H1 (cell line): ENCODE measurements at regions not wholly inside any gene's neighbourhood (a gene's known extent, or its start where the extent isn't known, plus 50 kb on each side); places are given as distances from the start of the nearest gene placed in this dataset.

Source experiments
- CTCF ChIA-PET: fragments of 300-600 bp; sonication (Branson Sonifier 250); formaldehyde crosslinking; loops from one replicate; lab custom pipeline; 2021; ENCODE audit not compliant: partially characterized antibody; lab: Charles Lee
- POLR2A ChIA-PET: fragments of 300-600 bp; sonication (Branson Sonifier 250); formaldehyde crosslinking; loops from one replicate; lab custom pipeline; 2021; ENCODE audit warnings: inconsistent platforms; ENCODE audit not compliant: partially characterized antibody; lab: Charles Lee
- DNase-seq, 2 experiments: peaks; one replicate each; pipeline versions ENCODE4 v3.0.0 to v3.0.0-alpha.2; 2010 to 2022; ENCODE audit warnings: low spot score in 2 of 2, low read depth in 1 of 2, mixed read lengths in 1 of 2
- FAIRE-seq: peaks from 2 replicates; lab custom pipeline; 2011; peaks lifted over from hg19 to GRCh38; lab: Jason Lieb, UNC
- H2AFZ ChIP-seq: 2 replicates; pipeline ENCODE4 v1.8.1; 2012; ENCODE audit warnings: low read length, inconsistent platforms
- H2AK5ac ChIP-seq: 2 replicates; pipeline ENCODE4 v1.6.1; 2013; ENCODE audit warnings: low read depth, low read length
- H2BK120ac ChIP-seq: replicated peaks from 2 replicates; pipeline ENCODE3; 2013; ENCODE audit warnings: low read depth, low read length, inconsistent platforms
- H2BK12ac ChIP-seq: 2 replicates; pipeline ENCODE4 v1.6.1; 2013; ENCODE audit warnings: low read depth, low read length
- H2BK15ac ChIP-seq: 2 replicates; pipeline ENCODE4 v1.6.1; 2013; ENCODE audit warnings: low read length
- H2BK20ac ChIP-seq: 2 replicates; pipeline ENCODE4 v1.6.1; 2013; ENCODE audit warnings: low read length
- H2BK5ac ChIP-seq: 2 replicates; pipeline ENCODE4 v1.6.1; 2013; ENCODE audit warnings: low read depth, low read length
- H3K14ac ChIP-seq: 2 replicates; pipeline ENCODE4 v1.6.1; 2013; ENCODE audit warnings: inconsistent platforms; ENCODE audit not compliant: insufficient read length
- H3K18ac ChIP-seq: 2 replicates; pipeline ENCODE4 v1.6.1; 2013; ENCODE audit warnings: low read length; ENCODE audit errors: extremely low read depth
- H3K23ac ChIP-seq: 2 replicates; pipeline ENCODE4 v1.6.1; 2013; ENCODE audit warnings: inconsistent platforms; ENCODE audit not compliant: insufficient read length
- H3K23me2 ChIP-seq: 2 replicates; pipeline ENCODE4 v1.6.1; 2013; ENCODE audit warnings: low read depth, low read length
- H3K27ac ChIP-seq: 2 replicates; pipeline ENCODE4 v1.6.1; 2011; ENCODE audit warnings: low read depth, low read length, inconsistent platforms
- H3K27me3 ChIP-seq, 4 experiments: replicated peaks in 1 of 4; 1 replicate in 1 of 4; 2 replicates in 3 of 4; pipeline versions ENCODE4 v1.6.1 to v1.8.1; 2011 to 2013; ENCODE audit warnings: low read length in 3 of 4, mild to moderate bottlenecking in 3 of 4, inconsistent platforms in 2 of 4, mixed read lengths in 2 of 4, moderate library complexity in 1 of 4; ENCODE audit not compliant: control insufficient read depth in 3 of 4, insufficient read depth in 3 of 4; ENCODE audit errors: extremely low read depth in 1 of 4
- H3K36me3 ChIP-seq, 4 experiments: 2 replicates each; pipeline versions ENCODE4 v1.6.1 to v1.8.1; 2011 to 2013; ENCODE audit warnings: mild to moderate bottlenecking in 4 of 4, low read length in 3 of 4, moderate library complexity in 2 of 4, control low read depth in 1 of 4, inconsistent platforms in 1 of 4; ENCODE audit not compliant: insufficient read depth in 4 of 4, control insufficient read depth in 2 of 4
- H3K4ac ChIP-seq: replicated peaks from 2 replicates; pipeline ENCODE3; 2013; ENCODE audit warnings: low read length, low read depth, mixed read lengths, inconsistent platforms; ENCODE audit not compliant: insufficient read length
- H3K4me1 ChIP-seq, 4 experiments: replicated peaks in 1 of 4; 1 replicate in 1 of 4; 2 replicates in 3 of 4; pipeline versions ENCODE4 v1.6.1 to v1.8.1; 2011 to 2013; ENCODE audit warnings: low read length in 3 of 4, inconsistent platforms in 2 of 4, mixed read lengths in 1 of 4; ENCODE audit not compliant: insufficient read depth in 4 of 4, control insufficient read depth in 3 of 4
- H3K4me2 ChIP-seq, 2 experiments: 2 replicates each; pipeline versions ENCODE4 v1.6.1 to v1.8.1; 2011 to 2013; ENCODE audit warnings: low read depth in 2 of 2, low read length in 2 of 2, control low read depth in 1 of 2, inconsistent platforms in 1 of 2, mild to moderate bottlenecking in 1 of 2; ENCODE audit not compliant: insufficient read depth in 1 of 2
- H3K4me3 ChIP-seq, 4 experiments: fragments of 200-600, 300-600 bp in 1 of 4; sonication (generic), shearing (Covaris generic), sonication (Bioruptor Twin) in 1 of 4; 2 replicates each; pipeline versions ENCODE4 v1.5.1 to v1.8.1; 2011 to 2016; ENCODE audit warnings: low read length in 4 of 4, low read depth in 3 of 4, control low read depth in 2 of 4, inconsistent platforms in 2 of 4, mild to moderate bottlenecking in 2 of 4, mixed read lengths in 1 of 4, moderate library complexity in 1 of 4; ENCODE audit not compliant: insufficient read depth in 2 of 4; ENCODE audit errors: extremely low read depth in 1 of 4
- H3K56ac ChIP-seq: replicated peaks from 2 replicates; pipeline ENCODE3; 2013; ENCODE audit warnings: low read depth, mild to moderate bottlenecking, mixed read lengths, low read length, inconsistent platforms; ENCODE audit not compliant: insufficient read length
- H3K79me1 ChIP-seq: 2 replicates; pipeline ENCODE4 v1.6.1; 2013; ENCODE audit warnings: low read depth, low read length, control low read depth
- H3K79me2 ChIP-seq, 2 experiments: 2 replicates each; pipeline versions ENCODE4 v1.6.1 to v1.8.1; 2012 to 2013; ENCODE audit warnings: low read length in 2 of 2, mild to moderate bottlenecking in 2 of 2, inconsistent platforms in 1 of 2; ENCODE audit not compliant: insufficient read depth in 2 of 2, control insufficient read depth in 1 of 2
- H3K9ac ChIP-seq, 4 experiments: replicated peaks in 1 of 4; 1 replicate in 1 of 4; 2 replicates in 3 of 4; pipeline versions ENCODE4 v1.6.1 to v1.8.1; 2011 to 2013; ENCODE audit warnings: low read depth in 3 of 4, low read length in 3 of 4, control low read depth in 2 of 4, mild to moderate bottlenecking in 2 of 4, moderate library complexity in 2 of 4, inconsistent platforms in 1 of 4; ENCODE audit errors: extremely low read depth in 1 of 4
- H3K9me3 ChIP-seq, 2 experiments: 2 replicates each; pipeline versions ENCODE4 v1.6.1 to v1.8.1; 2012 to 2013; ENCODE audit warnings: mild to moderate bottlenecking in 2 of 2, moderate library complexity in 2 of 2, control low read depth in 1 of 2, inconsistent platforms in 1 of 2, low read depth in 1 of 2, low read length in 1 of 2, mixed read lengths in 1 of 2; ENCODE audit not compliant: insufficient read depth in 2 of 2
- H4K20me1 ChIP-seq, 2 experiments: replicated peaks in 1 of 2; 2 replicates each; pipeline versions ENCODE3 to v1.8.1; 2011 to 2013; ENCODE audit warnings: inconsistent platforms in 2 of 2, low read length in 2 of 2, mild to moderate bottlenecking in 1 of 2; ENCODE audit not compliant: insufficient read depth in 2 of 2, control insufficient read depth in 1 of 2
- H4K5ac ChIP-seq: 2 replicates; pipeline ENCODE4 v1.6.1; 2013; ENCODE audit warnings: low read length, low read depth, mixed read lengths, inconsistent platforms; ENCODE audit not compliant: insufficient read length
- H4K8ac ChIP-seq: 2 replicates; pipeline ENCODE4 v1.8.0; 2013; ENCODE audit warnings: mild to moderate bottlenecking, moderate library complexity, low read length, inconsistent platforms; ENCODE audit not compliant: insufficient read depth; ENCODE audit errors: extremely low read depth
- H4K91ac ChIP-seq: replicated peaks from 2 replicates; pipeline ENCODE3; 2013; ENCODE audit warnings: low read length, mixed read lengths, inconsistent platforms; ENCODE audit not compliant: insufficient read length
- BACH1 ChIP-seq: IDR thresholded peaks from 2 replicates; pipeline ENCODE4 v1.6.1; 2012; ENCODE audit warnings: low read length, improper control_type of control experiment
- BRCA1 ChIP-seq: IDR thresholded peaks from 2 replicates; pipeline ENCODE4 v1.6.1; 2012; ENCODE audit warnings: low read depth, low read length, improper control_type of control experiment
- CBX8 ChIP-seq: fragments of 300-800, 300-1000 bp; sonication (generic); IDR thresholded peaks from 2 replicates; pipeline ENCODE4 v1.7.1; 2016; ENCODE audit warnings: low read depth, low read length, borderline replicate concordance
- FOSL1 ChIP-seq: IDR thresholded peaks from 2 replicates; pipeline ENCODE4 v1.6.1; 2011; ENCODE audit warnings: mild to moderate bottlenecking, low read depth, low read length, moderate library complexity; ENCODE audit not compliant: insufficient read depth
- NANOG ChIP-seq: IDR thresholded peaks from 2 replicates; pipeline ENCODE4 v1.6.1; 2011; ENCODE audit warnings: low read length, low read depth, mild to moderate bottlenecking, inconsistent platforms; ENCODE audit not compliant: insufficient read depth, poor library complexity, severe bottlenecking
- SRF ChIP-seq: IDR thresholded peaks from 2 replicates; pipeline ENCODE4 v1.6.1; 2011; ENCODE audit warnings: mild to moderate bottlenecking, low read depth, low read length, moderate library complexity
- TEAD4 ChIP-seq: IDR thresholded peaks from 2 replicates; pipeline ENCODE4 v1.6.1; 2012; ENCODE audit warnings: low read depth, low read length, inconsistent platforms, mixed read lengths
- WGBS, 2 experiments: shearing (Covaris generic) in 1 of 2; methylation state at CpG; one replicate each; pipeline versions ENCODE4 v1.1.6 to v1.1.7; 2013 to 2015; ENCODE audit warnings: low lambda C conversion rate in 2 of 2, mixed read lengths in 2 of 2, inconsistent platforms in 1 of 2, low coverage in 1 of 2, missing lambda C conversion rate in 1 of 2; ENCODE audit not compliant: insufficient replicate concordance in 2 of 2, insufficient coverage in 1 of 2, insufficient read length in 1 of 2; ENCODE audit errors: extremely low coverage in 1 of 2, missing lambda C conversion rate in 1 of 2; 5-methylcytosine and 5-hydroxymethylcytosine counted together

- no peak overlapping the region for H3K14ac ChIP-seq
- H2AK5ac ChIP-seq, result no peak overlapping the region
- H3K27me3 ChIP-seq, result no peaks in the 10 kb centered on the region
- H3K79me2 ChIP-seq, result no peaks in the 10 kb centered on the region
- 78% methylated on average over 2 of the region's 2 CpGs; no CpG with 5 or more reads in 1 of the 2 experiments for WGBS, 2 experiments
- no peak overlapping the region; a peak in 1 of 8 replicates for H3K4me3 ChIP-seq
- ChIA-PET POLR2A (interaction anchor here (0.6 kb wide), 1 partner anchor 745 kb away, joined by 3 read pairs; no protein-coding TSS in a partner anchor), CTCF (no interaction called here)
- H2BK12ac ChIP-seq, result no peak overlapping the region
- FAIRE-seq (peak; percentile 45), DNase-seq (no peak)
- H2BK5ac ChIP-seq, result no peak overlapping the region
- no peak overlapping the region for H3K56ac ChIP-seq
- no peaks in the 10 kb centered on the region for H4K20me1 ChIP-seq
- H2BK120ac ChIP-seq, result no peak overlapping the region
- no peaks in the 10 kb centered on the region for H3K9me3 ChIP-seq
- no peak overlapping the region for H3K23ac ChIP-seq
- no peak overlapping the region for H2BK20ac ChIP-seq
- no peak overlapping the region for H3K18ac ChIP-seq
- H3K4me1 ChIP-seq, result peaks cover 0 to 4% (median 0%) of the 10 kb centered on the region in 4 experiments; a peak in 1 of 7 replicates
- no peak overlapping the region for H4K8ac ChIP-seq
- H3K9ac ChIP-seq, result no peak overlapping the region
- no peak overlapping the region for H3K4ac ChIP-seq
- H2AFZ ChIP-seq, result peak overlapping the region; percentile 45; the same call in 1 of the 2 replicates
- no peak overlapping the region for H4K5ac ChIP-seq
- no peak overlapping the region for H2BK15ac ChIP-seq
- no peak overlapping the region for H3K4me2 ChIP-seq
- no peaks in the 10 kb centered on the region for H3K79me1 ChIP-seq
- H4K91ac ChIP-seq, result no peak overlapping the region
- H3K23me2 ChIP-seq, result no peaks in the 10 kb centered on the region
- H3K36me3 ChIP-seq, result no peaks in the 10 kb centered on the region
- H3K27ac ChIP-seq, result no peak overlapping the region
- TF ChIP-seq TEAD4, result 0 out of 2 replicates have a peak, but pooled peaks have one; percentile 35
- 0 out of 2 replicates have a peak, but pooled peaks have one; percentile 42 for TF ChIP-seq SRF
- TF ChIP-seq BACH1, result 0 out of 2 replicates have a peak, but pooled peaks have one; percentile 15
- no peak for TF ChIP-seq FOSL1
- no peak for TF ChIP-seq BRCA1
- no peak for TF ChIP-seq CBX8
- peak; percentile 82 for TF ChIP-seq NANOG
These were observed 886.0 kb upstream of the FBXO33 start for GRCh38 chr14:40318211-40318719.
